B cell (primary cell): ENCODE measurements at regions not wholly inside any gene's neighbourhood (a gene's known extent, or its start where the extent isn't known, plus 50 kb on each side); places are given as distances from the start of the nearest gene placed in this dataset.

ENCODE experiments used
- EZH2 ChIP-seq: IDR thresholded peaks from 2 replicates; pipeline ENCODE4 v1.6.1; 2012; ENCODE audit warnings: borderline replicate concordance, low read depth, mild to moderate bottlenecking, moderate library complexity, low read length; ENCODE audit not compliant: insufficient read depth, poor library complexity, severe bottlenecking
- TF ChIP-seq, protein P1 (sequence below): fragments of 200-600 bp; IDR thresholded peaks from one replicate; pipeline ENCODE4 v1.8.0; 2022; ENCODE audit warnings: antibody characterized with exemption, mild to moderate bottlenecking

DNA sequence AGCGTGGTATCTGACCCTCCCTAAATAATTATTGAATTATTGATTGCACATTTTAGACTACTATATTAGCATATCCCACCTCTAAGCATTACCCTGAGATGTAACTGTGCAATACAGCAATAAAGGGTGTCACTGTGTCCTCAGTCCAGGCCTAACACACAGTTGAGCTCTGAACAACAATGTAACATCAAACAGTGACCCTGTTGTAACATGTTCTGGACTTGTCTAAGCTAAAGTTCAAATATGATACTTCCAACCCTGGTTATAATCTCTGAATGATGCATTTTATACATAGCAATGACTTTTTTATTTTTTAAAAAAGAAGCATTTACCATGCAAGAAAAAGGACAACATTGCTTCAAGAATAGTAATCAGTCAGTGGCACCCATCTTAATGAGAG is 61.6 kb upstream of the DMD start:
- TF ChIP-seq, protein P1, sequence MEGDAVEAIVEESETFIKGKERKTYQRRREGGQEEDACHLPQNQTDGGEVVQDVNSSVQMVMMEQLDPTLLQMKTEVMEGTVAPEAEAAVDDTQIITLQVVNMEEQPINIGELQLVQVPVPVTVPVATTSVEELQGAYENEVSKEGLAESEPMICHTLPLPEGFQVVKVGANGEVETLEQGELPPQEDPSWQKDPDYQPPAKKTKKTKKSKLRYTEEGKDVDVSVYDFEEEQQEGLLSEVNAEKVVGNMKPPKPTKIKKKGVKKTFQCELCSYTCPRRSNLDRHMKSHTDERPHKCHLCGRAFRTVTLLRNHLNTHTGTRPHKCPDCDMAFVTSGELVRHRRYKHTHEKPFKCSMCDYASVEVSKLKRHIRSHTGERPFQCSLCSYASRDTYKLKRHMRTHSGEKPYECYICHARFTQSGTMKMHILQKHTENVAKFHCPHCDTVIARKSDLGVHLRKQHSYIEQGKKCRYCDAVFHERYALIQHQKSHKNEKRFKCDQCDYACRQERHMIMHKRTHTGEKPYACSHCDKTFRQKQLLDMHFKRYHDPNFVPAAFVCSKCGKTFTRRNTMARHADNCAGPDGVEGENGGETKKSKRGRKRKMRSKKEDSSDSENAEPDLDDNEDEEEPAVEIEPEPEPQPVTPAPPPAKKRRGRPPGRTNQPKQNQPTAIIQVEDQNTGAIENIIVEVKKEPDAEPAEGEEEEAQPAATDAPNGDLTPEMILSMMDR, result no peak
- no peak for TF ChIP-seq EZH2
